ENCODE measurements at regions not wholly inside any gene's neighbourhood (a gene's known extent, or its start where the extent isn't known, plus 50 kb on each side); places are given as distances from the start of the nearest gene placed in this dataset.
"Not testable (repeated sequence)": the region's sequence is repeated elsewhere in the genome, so short reads cannot be mapped to it uniquely, and the experiment has no call there.

GRCh38 chr7:64469673-64470072 lies 93.2 kb downstream of the ZNF680 start:
- no peak for DNase-seq

GRCh38 chr7:64465551-64465950 lies 97.3 kb downstream of the ZNF680 start:
- no peak for DNase-seq

GRCh38 chr7:64463636-64464375 lies 99.1 kb downstream of the ZNF680 start:
- peak; percentile 87 to 95 (median 95) for DNase-seq

GRCh38 chr7:64459858-64460257 lies 103.0 kb downstream of the ZNF680 start:
- DNase-seq, result peak in 1 of 3 experiments; percentile 48

- no peak for DNase-seq
Observed at GRCh38 chr7:64433590-64433989, 119.8 kb downstream of the ZNF736 start.

- no peak for DNase-seq
Observed at GRCh38 chr7:64431838-64432237, 118.1 kb downstream of the ZNF736 start.

GRCh38 chr7:64429232-64429631 lies 115.5 kb downstream of the ZNF736 start:
- no peak for DNase-seq

GRCh38 chr7:64425436-64425835 lies 111.7 kb downstream of the ZNF736 start:
- DNase-seq, result not testable (repeated sequence)

GRCh38 chr7:64407148-64407547 lies 93.4 kb downstream of the ZNF736 start:
- no peak for DNase-seq

Measured in NCI-H1417 (cell line).